ENCODE measurements at regions not wholly inside any gene's neighbourhood (a gene's known extent, or its start where the extent isn't known, plus 50 kb on each side); places are given as distances from the start of the nearest gene placed in this dataset.

GRCh38 chrX:26334232-26334631 lies 118.3 kb downstream of the MAGEB5 start:
- H3K27me3 Mint-ChIP-seq (ENCODE audit: unreplicated experiment), result no peaks in the 10 kb centered on the region
- H3K36me3 Mint-ChIP-seq (ENCODE audit: unreplicated experiment), result no peaks in the 10 kb centered on the region
- no peak overlapping the region for H3K27ac Mint-ChIP-seq (ENCODE audit: unreplicated experiment)
- no peak for DNase-seq (ENCODE audit: extremely low spot score, unreplicated experiment)
- no peak overlapping the region for H3K4me3 Mint-ChIP-seq (ENCODE audit: unreplicated experiment)
- H3K9me3 Mint-ChIP-seq (ENCODE audit: unreplicated experiment), result peaks cover 18% of the 10 kb centered on the region
- TF ChIP-seq CTCF (IDR thresholded peaks at IDR 0.05), result no peak
- no peaks in the 10 kb centered on the region for H3K4me1 Mint-ChIP-seq (ENCODE audit: unreplicated experiment)

DNA sequence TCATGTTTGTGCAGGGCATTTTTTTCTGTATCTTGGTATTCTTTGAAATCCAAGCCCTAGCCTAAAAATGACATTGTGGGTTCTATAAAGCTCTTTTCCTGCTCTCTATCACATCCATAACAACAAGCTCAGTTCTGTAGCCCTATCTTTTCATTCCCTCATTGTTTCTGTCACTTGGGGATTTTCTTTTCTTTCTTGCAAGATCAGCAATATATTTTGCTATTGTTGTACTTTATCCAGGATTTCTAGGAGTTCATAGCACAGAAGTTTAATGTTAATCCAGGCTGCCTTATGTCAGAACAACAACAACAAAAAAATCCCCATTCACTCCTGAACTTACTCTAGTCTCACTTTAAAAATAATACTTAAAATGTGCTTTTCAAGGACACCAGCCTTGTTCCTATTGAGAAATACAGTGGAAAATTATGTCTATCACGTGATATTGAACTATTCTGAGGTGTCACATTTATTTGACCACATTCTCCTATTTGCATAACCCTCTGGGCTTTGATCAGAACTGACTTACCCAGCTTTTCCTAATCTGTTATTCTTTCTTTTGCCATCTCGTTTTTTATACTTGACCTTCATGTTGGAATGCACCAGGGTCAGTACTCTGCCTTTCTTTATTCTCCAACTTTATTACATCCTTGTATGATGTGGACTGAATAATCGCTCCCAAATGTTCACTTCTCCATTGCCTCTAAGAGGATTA lies 112.8 kb downstream of the MAGEB5 start:
- TF ChIP-seq CTCF (IDR thresholded peaks at IDR 0.05), result no peak
- Mint-ChIP-seq H3K36me3 (ENCODE audit: unreplicated experiment) (no peaks in the 10 kb centered on the region), H3K27ac (ENCODE audit: unreplicated experiment) (no peak overlapping the region), H3K27me3 (ENCODE audit: unreplicated experiment) (no peaks in the 10 kb centered on the region), H3K4me1 (ENCODE audit: unreplicated experiment) (no peaks in the 10 kb centered on the region), H3K4me3 (ENCODE audit: unreplicated experiment) (no peak overlapping the region), H3K9me3 (ENCODE audit: unreplicated experiment) (peaks cover 9% of the 10 kb centered on the region)
- no peak for DNase-seq (ENCODE audit: extremely low spot score, unreplicated experiment)

DNA sequence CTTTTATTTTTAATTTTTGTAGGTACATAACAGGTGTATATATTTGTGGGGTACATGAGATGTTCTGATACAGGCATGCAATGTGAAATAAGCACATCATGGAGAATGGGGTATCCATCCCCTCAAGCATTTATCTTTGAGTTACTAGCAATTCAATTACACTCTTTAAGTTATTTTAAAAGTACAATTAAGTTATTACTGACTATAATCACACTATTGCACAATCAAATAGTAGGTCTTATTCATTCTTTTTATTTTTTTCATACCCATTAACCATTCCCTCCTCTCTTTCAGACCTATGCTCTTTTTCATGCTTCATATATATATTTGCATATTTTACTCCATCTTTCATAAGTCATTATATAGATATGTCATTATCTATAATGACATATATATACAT lies 93.3 kb downstream of the MAGEB5 start:
- Mint-ChIP-seq H3K9me3 (ENCODE audit: unreplicated experiment) (peaks cover 13% of the 10 kb centered on the region), H3K27me3 (ENCODE audit: unreplicated experiment) (no peaks in the 10 kb centered on the region), H3K4me3 (ENCODE audit: unreplicated experiment) (no peak overlapping the region), H3K36me3 (ENCODE audit: unreplicated experiment) (no peaks in the 10 kb centered on the region), H3K4me1 (ENCODE audit: unreplicated experiment) (no peaks in the 10 kb centered on the region), H3K27ac (ENCODE audit: unreplicated experiment) (no peak overlapping the region)
- TF ChIP-seq CTCF (IDR thresholded peaks at IDR 0.05), result no peak
- DNase-seq (ENCODE audit: extremely low spot score, unreplicated experiment), result no peak

DNA sequence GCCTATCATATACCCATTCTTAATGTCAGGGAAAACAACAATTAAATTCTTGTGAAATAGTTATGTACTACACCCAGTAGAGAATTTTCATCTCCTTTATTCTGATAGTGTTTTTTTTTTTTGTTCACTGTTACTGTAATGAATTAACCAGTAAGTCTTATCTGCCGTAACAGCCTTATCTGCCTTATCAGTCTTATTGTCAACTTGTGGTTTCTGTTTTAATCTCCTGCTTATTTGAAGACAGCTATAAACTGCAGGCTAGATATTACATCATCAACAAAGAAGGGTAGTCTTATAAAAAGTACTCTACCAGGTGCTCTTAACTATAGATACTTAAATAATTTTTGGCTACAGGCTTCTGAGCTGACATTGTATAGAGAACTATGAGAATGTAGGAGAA lies 79.5 kb downstream of the MAGEB5 start:
- no peak for TF ChIP-seq CTCF (IDR thresholded peaks at IDR 0.05)
- Mint-ChIP-seq H3K9me3 (ENCODE audit: unreplicated experiment) (peaks cover 8% of the 10 kb centered on the region), H3K27me3 (ENCODE audit: unreplicated experiment) (no peaks in the 10 kb centered on the region), H3K27ac (ENCODE audit: unreplicated experiment) (no peak overlapping the region), H3K4me1 (ENCODE audit: unreplicated experiment) (no peaks in the 10 kb centered on the region), H3K36me3 (ENCODE audit: unreplicated experiment) (no peaks in the 10 kb centered on the region), H3K4me3 (ENCODE audit: unreplicated experiment) (no peak overlapping the region)
- DNase-seq (ENCODE audit: extremely low spot score, unreplicated experiment), result no peak

DNA sequence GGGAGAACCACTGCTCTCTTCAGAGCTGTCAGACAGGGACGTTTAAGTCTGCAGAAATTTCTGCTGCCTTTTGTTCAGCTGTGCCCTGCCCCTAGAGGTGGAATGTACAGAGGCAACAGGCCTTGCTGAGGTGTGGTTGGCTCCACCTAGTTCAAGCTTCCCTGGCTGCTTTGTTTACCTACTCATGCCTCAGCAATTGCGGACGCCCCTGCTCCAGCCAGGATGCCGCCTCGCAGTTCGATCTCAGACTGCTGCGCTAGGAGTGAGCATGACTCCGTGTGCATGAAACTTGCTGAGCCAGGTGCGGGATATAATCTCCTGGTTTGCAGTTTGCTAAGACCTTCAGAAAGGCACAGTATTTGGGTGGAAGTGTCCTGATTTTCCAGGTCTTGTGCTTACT lies 70.9 kb downstream of the MAGEB5 start:
- no peak overlapping the region for H3K27ac Mint-ChIP-seq (ENCODE audit: unreplicated experiment)
- H3K4me3 Mint-ChIP-seq (ENCODE audit: unreplicated experiment), result no peak overlapping the region
- peaks cover 43% of the 10 kb centered on the region for H3K9me3 Mint-ChIP-seq (ENCODE audit: unreplicated experiment)
- no peaks in the 10 kb centered on the region for H3K36me3 Mint-ChIP-seq (ENCODE audit: unreplicated experiment)
- H3K4me1 Mint-ChIP-seq (ENCODE audit: unreplicated experiment), result no peaks in the 10 kb centered on the region
- no peak for DNase-seq (ENCODE audit: extremely low spot score, unreplicated experiment)
- TF ChIP-seq CTCF (IDR thresholded peaks at IDR 0.05), result no peak
- no peaks in the 10 kb centered on the region for H3K27me3 Mint-ChIP-seq (ENCODE audit: unreplicated experiment)

Measured in osteocyte (in vitro differentiated cells).